GM21786 (cell line): ENCODE measurements at regions not wholly inside any gene's neighbourhood (a gene's known extent, or its start where the extent isn't known, plus 50 kb on each side); places are given as distances from the start of the nearest gene placed in this dataset.

Source experiments
- ATAC-seq: cut with Tn5 transposase; IDR thresholded peaks from one replicate; pipeline ENCODE4 v1.9.1; 2021; ENCODE audit not compliant: unreplicated experiment

DNA sequence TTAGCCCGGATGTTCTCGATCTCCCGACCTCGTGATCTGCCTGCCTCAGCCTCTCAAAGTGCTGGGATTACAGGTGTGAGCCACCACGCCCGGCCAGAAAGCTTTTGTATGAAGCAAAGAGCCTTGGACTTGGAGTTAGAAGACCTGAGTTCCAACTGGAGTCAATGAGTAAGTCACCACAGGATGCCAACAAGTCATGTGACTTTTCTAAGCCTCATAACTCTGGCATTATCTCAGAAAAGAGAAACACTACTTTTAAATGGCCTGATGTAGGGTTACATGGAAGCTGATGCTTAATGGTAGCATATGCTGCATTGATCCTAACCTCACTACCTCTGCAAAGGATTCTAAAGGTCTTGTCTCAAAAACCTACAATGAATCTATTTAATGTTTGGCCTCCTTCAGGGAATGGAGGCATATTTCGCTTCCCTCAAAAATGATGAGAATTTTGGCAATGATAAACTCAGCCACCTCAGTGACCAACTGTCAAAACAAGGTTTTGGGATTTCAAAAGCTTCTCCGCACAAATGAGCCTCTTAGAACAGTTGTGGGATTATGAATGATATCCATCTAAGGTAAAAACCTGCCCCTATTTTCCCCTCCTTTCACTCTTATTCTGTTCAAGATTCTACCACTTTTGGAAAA lies 236.8 kb downstream of the ACTL7B start:
- ATAC-seq = no peak

DNA sequence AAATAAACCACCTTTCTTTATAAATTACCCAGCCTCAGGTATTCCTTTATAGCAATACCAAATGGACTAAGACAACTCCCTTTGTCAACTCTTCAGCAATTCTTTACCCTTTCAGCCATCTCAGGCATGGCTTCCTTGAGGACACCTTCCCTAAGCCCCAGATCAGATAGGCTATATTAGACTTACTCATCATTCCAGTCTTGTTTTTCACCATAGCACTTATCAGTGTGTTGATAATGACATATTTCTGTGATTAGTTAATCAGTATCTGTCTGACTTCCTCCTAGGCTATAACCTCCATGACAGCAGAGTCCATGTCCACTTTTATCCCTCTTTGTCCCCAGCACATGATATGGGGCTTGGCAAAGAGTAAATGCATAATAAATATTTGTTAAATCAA lies 238.1 kb downstream of the ACTL7B start:
- ATAC-seq = no peak

DNA sequence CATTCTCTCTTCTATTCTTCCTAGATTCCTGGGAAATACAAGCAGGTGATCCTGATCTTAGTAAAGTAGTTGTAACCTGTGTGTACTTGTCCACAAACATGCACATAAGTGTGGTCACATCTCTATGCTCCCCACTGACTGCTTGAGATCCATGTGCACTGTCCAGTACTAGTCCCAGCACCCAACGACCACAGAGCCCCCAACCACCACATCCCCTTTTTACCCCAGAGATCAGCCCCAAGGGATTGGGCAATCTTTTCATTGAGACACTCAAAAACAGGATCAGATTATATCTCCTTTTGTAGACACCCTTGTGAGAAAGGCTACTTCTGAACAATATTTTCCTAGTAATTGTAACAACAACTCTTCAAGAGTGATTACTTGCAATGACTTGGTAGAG lies 240.6 kb downstream of the ACTL7B start:
- ATAC-seq = no peak

DNA sequence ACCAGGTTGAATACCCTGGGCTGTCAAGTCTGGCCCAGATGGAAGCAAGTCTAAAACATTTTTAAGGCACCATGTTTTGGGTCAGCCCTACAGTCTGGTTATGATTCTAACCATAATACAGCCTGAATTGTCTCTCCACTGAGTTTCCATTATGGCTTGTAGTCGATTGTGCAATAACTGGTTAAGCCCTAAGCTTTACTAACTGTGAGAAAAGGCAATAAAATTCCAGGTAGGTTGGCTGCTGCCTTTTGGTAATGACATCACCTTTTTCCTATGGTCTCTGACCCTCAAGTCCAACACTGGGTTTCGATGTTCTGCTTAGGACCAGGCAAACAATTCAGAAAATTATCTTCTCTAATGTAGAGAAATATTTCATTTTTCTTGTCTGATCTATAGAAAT lies 243.3 kb downstream of the ACTL7B start:
- ATAC-seq = no peak

GRCh38 chr9:108609897-108610253 lies 245.9 kb downstream of the ACTL7B start:
- no peak for ATAC-seq

GRCh38 chr9:108609227-108609896 lies 246.4 kb downstream of the ACTL7B start:
- no peak for ATAC-seq

DNA sequence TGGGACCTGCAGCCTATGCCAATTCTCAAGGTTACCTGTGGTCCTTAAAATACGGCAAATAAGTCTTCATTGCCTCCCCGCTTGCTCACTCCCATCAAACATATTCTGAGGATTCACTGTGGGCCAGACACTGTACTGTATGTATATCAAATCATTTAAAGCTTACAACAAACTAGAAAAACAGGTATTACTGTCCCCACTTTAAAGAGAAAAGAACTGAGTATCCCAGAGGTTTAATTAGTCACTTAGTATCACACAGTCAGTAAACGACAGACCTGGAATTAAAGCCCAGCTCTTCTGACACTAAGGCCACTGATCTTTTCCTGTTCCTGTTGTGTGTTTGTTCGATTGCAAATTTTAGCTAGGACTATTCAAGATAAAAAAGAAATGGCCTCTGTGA lies 248.2 kb downstream of the ACTL7B start:
- ATAC-seq = no peak

DNA sequence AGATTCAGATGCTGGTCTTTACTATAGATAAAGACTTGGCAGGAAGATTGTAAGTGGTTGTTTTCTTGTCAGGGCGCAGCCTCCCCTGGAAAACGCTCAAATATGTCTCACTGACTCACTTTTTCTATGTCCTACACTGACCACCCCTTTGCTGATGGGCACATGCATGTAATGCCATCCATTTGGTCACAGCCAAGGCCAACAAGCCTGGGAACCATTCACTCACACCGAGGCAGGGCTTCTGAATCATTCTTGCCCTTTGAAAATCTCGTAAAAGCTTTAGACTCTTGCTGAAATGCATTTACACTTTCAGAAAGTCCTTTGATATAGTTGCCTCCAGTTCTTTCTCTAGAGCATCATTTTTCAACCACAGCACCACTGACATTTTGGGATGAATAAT lies 249.4 kb downstream of the ACTL7B start:
- no peak for ATAC-seq

- no peak for ATAC-seq
These were observed 252.6 kb downstream of the ACTL7B start for GRCh38 chr9:108603141-108603540.

DNA sequence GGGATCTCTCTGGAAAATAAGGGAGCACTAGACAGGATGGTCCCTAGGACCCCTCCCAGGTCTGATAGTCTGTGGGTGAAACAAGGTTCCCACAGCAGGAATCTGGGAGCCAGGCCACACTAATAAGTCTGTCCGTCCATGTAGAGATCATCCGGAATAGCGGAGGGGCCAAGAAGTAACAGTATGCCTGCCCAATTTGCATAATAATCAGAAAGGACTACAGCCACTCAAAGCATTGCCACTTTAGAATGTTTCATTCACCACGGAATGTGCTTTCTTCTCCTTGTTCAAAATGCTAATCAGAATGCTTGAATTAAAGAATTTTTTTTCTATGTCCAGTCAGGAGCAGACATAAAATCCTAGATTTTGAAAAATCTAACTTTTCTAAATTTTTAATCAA lies 254.9 kb downstream of the ACTL7B start:
- no peak for ATAC-seq

- ATAC-seq = no peak
These were observed 256.2 kb downstream of the ACTL7B start for GRCh38 chr9:108599571-108599970.

DNA sequence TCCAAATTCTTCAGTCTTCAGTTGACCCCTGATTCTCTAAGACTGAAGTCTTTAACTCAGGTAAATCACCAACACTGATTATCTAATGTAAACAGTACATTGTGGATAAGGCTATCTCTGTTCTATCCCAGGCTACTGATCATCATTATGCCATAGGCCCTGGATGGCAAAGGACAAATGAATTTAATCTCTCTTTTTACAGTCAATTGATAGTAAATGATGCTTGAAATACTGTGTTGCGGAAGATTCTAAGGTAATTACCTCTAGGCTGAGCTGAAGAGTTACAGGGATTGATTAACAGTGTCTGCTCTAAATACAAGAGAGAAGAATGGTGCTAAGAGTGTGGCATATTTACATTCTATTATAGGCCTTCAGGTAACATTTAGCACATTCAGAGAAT lies 264.7 kb downstream of the ACTL7B start:
- no peak for ATAC-seq

DNA sequence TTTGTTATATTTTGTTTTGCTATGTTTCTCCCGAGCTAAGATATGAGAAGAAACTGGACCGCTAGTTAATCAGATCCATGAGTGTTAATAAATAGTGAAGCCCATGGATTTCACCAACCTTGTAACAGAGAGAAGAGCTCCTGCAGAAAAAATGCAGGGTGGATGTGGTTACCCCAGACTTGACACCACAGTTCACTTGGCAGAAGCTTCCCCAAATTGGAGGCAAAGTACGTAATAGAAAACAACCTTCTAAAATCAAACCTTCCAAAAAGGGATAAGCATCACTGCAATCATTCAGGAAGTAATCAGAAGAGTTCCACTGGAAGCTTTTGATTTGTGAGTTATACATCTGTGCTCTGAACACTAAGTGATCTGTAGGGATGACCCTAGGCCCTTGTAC lies 267.5 kb downstream of the ACTL7B start:
- ATAC-seq = no peak

- ATAC-seq = no peak
These were observed 269.2 kb downstream of the ACTL7B start for GRCh38 chr9:108586471-108587139.

DNA sequence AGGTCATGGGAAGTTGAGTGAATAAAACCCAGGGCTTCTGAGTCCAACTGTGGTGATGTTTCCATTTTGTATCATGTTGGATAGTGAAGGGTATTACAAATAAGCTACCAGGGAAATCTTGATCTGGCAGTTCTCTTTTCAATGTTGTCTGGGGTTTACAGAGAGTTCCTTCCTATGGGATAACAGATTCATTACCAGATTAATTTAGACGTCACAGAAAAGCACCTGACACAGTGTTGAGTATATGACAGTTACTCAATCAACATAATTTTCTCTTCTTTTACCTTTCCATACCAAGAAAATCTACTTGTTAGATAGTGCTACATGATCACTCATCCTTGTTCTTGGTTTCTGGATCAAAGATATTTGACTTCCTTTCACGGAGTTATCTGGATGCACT lies 270.9 kb downstream of the ACTL7B start:
- no peak for ATAC-seq

GRCh38 chr9:108582726-108583125 lies 273.1 kb downstream of the ACTL7B start:
- no peak for ATAC-seq

DNA sequence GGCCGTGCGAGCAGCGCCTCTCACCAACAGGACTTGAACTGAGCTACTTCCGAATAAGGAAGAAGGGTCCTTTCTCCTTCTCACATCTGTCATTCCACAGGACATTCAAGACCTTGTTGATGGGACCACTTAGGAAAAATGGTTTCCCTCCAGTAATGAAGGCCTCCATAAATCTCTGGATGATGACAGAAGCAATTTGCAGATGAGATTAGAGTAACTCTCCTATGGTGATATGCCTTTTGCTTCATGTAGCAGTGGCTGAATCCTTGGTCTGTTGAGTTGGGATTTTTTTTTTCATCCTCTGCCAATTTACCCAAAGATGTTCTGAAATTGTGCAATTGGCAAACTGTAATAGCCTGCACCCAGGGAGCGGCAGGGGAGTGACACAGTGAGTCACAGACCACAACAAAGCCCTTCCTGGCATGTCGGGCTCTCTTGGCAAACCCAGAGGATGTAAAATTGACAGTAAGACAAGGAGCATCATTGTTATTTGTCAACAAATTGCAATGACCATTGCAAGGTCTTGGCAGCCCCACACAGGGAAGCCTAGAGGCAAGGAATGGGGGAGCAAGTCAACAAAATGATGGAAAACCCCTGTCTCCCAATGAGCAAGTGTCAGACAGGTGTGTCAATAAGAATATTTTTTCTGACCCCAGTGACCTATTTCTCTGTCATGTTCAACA lies 275.9 kb downstream of the ACTL7B start:
- no peak for ATAC-seq

DNA sequence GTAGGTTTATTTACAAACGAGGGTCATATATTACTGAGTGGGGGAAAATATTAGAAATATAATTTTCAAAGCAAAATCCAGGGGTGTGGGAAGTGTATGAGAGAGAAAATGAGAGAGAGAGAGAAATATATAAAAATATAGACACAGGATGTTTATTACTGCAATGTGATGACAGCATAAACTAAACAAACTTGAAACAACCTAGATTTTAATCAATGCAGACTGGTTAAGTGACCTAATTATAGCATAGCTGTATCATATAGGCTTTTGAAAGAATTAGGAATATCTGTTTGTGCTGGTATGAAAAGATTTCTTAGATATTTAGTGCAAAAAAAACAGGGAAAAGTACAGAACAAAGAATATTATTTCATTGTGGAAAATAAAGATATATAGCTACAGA lies 280.5 kb downstream of the ACTL7B start:
- ATAC-seq = no peak

DNA sequence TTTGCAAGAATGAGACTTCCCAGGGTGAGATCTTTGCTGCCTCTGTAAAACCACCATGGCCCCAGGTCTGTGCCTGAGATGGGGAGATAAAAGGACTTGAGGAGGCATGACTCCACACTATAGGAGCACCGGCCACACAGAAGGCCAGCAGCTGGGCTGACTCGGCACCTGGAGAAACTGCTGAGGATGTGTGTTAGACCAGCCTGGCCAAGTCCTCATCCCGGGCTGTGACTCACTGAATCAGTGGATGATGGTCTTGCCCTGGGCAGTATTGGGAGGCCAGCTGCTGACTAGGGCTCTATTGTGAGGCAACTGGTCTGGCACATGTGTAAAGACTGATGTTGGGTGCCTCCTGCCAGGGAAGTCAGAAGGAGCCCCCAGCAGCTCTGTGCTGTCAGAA lies 286.2 kb downstream of the ACTL7B start:
- no peak for ATAC-seq

DNA sequence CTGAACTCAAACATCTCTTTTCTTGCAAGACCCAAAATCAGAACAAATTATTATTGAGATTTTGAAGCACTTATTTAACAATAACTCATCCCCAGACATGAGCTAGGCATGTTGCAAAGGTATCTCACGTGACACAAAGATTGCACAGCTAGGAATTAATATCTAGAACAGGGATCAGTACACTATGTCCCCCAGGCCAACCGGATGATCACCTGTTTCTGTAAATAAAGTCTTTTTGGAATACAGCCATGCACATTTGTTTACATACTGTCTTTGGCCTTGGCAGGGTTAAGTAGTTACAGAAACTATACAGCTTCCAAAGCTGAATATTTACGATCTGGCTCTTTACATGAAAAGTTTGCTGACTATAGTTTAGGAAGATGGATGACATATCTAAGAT lies 287.7 kb downstream of the ACTL7B start:
- no peak for ATAC-seq

DNA sequence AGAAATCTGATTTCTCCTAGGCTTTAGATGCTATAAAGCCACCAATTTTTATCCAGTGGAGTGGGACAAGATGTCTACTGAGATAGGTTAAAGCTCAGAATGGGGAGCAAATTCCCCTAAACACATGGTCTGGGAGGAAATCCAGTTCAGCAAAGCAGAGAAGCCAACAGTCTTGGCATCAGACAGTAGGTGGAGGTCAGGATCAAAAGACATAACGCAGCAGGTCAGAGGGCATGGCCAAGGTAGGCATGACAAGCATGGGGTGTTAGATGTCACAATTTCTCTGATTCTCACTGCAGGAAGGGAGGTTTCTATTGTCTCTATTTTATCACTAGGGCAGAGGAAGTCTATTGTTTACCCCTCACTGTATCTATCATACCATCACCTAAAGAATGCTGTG lies 288.2 kb downstream of the ACTL7B start:
- no peak for ATAC-seq
